Middle frontal gyrus (tissue), 1 donor: ENCODE measurements at regions not wholly inside any gene's neighbourhood (a gene's known extent, or its start where the extent isn't known, plus 50 kb on each side); places are given as distances from the start of the nearest gene placed in this dataset.

ENCODE experiments used
- DNase-seq: peaks from one replicate; pipeline ENCODE4 v3.0.0-alpha.2; 2015; ENCODE audit warnings: low spot score; ENCODE audit errors: extremely low spot score

DNA sequence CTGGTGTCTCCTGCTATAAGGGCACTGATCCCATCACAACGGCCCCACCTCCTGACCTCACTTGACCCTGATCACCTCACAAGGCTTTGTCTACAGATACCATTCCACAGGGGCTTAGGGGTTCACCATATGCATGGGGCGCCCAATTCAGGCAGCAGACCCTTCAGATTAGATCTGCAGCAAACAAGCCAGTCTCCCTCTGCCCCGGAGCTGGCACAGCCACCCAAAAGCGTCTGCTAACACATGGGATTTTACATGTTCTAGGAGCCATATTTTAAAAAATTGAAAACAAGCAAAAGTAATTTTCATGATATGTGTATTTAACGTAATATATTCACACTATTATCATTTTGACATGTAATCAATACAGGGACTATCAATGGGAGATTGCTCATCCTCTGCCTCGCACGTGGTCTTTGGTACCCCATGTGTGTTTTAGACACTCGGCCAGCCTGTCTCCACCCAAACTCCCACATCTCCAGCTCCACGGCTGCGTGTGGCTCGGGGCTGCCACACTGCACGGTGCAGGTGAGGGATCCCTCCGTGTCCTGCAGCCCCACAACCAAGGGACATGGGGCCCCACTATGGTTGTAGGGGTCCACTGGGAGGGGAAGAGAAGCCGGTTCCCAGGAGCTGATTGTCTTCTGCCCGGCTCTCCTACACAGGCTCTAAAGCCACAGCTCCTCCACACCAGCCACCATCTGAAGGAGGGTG lies 107.6 kb downstream of the RBFOX3 start:
- DNase-seq, result no peak

DNA sequence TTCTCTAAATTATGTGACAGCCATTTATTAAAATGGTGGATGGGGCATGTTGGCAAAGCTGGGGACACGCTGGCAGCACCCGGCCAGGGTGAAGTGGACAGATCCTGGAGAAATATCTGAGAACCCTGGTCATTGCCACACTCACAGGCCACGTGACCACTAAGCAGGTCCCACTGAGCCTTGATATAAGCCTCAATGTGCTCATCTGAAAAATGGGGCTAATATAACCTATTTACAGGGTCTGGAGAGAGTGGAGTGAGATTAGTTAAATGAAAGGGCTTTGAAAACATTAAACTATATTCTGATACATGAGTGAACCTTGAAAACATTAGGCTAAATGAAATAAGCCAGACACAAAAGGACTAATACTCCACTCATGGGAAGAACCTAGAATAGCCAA lies 108.9 kb downstream of the RBFOX3 start:
- no peak for DNase-seq

DNA sequence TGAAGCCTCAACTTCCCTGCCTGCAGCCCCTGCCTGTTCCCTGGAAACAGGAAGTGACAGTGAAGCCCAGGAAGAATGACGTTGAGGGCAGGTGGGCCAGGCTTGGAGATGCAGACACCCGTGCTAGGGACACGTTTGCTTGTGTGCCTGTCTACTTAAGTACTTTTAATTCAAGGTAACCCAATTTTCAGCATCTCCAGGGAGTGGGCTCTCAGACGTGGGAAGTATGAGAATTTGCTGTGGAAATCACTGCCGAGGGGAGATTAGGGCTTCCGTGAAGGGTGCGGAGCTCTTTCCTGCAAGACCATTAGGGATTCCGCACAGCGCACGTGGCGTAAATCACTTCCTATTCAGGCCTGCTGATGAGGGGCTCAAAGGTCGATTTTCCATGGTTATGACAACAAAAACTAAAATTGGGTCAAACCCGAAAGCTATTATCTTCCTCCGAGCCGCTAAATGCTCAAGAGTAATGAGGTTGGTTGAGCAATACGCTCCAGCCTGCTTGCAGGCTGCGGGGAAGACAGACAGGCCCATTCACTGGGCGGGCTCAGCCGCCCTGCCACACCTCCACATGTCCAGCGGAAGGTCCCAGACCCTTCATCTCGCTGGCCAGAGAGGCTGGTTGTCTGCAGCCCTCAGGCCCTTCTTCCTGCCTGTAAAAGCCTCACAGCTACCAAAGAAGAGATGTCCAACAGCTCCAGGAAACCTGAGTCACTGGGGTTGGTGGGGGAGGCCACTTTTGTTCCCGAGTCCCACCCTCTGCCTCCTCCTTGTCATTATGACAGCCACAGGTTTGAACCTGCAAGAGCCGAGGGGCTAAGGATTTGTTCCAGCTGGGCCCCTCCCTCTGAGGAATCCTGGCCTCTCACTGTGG lies 109.9 kb downstream of the RBFOX3 start:
- DNase-seq, result no peak

DNA sequence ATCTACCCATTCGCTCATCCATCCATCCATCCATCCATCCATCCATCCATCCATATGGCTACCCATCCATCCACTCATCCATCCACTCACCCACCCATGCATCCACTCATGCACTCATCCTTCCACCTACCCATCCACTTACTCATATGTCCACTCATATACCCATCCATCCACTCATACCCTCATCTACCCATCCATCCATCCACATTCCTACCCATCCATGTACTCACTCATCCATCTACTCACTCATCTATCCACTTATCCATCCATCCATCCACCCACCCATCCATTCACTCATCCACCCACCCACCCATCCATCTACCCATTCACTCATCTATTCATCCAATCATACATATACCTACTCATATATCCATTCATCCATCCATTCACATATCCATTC lies 112.0 kb downstream of the RBFOX3 start:
- DNase-seq, result no peak

DNA sequence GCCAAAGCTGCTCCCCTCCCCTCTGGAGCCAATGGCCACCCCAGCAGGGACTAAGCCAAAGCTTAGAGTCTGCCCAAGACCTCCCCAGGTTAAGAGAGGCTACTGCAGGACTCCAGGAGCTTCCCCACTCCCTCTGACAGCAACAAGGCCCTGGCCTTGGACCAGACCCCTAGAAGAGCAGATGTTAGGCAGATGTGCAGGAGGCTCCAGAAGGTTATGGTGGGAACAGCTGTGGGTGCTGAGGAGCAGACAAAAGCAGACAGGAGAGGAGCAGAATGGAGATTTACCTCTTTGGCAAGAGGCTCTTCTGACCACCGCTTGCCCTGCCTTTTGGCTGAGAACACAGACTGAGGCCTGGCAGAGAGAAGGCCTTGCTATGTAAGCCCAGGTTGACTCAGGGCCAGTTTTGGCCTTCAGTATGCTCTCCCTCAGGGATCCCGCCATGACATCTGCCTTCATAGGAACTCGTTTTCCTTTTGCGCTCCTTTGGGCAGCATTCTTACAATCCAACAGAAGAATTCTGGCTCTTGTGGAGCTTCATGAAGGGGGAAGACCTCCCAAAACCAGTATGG lies 113.0 kb downstream of the RBFOX3 start:
- DNase-seq, result no peak

DNA sequence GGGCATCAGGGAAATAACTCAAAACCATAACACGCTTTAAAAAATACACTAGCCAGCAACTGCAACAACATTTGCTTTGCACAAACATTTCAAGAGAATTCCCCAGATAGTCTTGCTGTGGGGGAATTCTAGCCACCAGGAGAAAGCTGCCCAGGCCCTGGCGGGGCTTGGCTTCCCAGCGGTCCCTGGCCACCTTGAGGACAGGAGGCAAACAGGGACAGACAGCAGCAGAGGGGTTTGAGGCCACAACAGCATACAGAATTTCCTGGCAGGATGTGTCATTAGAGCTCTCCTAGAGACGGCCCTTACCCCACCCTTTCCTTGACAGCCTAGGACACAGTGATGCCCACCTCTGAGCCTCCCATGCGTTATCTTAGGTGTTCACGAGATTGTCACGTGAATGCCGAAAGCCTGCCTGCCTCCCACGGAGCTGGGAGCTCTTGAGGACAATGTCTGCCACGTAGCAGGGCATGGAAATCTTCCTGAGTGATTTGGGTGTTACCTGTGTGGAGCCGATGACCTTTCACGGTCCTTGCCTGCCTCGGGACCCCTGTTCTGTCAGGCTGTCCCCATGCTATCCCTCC lies 114.3 kb downstream of the RBFOX3 start:
- DNase-seq, result no peak

DNA sequence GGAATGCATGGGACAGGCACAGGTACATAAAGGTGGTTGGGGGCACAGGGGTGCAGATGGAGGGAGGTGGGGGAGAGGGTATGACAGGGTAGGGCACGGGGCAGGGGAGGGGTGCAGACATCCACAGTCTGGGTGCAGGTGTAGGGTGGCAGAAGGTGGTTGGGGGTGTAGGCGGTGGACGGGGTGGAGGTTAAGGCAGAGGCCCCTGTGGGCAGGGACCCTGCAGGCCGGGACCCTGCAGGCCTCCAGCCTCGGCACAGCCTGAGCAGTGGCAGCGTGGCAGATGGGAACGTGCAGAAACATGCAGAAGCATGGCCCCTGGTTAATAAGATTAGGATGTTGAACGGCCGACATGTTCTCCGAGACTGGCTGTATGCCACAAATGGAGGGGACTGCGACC lies 115.2 kb downstream of the RBFOX3 start:
- no peak for DNase-seq

DNA sequence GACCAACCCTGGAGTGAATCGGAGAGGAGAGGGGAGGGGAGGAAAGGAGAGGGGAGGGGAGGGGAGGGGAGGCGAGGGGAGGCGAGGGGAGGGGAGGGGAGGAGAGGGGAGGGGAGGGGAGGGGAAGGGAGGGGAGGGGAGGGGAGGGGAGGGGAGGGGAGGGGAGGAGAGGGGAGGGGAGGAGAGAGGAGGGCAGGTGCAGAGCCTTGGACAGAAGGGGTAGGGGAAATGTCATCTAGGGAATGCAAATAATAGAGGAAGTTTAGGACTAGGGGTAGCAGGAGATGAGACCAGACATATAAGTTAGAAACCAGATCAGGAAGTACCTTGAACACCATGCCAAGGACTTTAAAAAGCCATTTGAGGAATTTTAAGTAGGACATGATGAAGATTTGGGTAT lies 119.8 kb downstream of the RBFOX3 start:
- DNase-seq, result no peak

DNA sequence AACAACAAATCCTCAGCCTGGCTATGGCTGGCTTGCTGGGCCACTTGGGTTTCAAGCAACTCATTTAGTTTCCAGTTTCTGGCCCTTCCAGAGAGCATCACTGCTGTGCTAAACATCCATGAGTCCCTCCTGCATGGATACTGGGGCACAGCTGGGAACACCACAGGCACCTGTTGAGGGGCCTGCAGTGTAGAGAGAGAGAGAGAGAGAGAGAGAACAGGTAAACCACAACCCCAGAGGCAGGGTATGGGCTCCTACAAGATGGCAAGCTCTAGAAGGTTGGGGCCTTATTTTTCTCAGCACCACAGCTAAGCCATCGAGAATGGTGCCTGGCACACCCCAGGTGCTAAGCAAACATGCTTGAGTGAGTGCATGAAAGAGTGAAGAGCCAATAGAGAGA lies 120.3 kb downstream of the RBFOX3 start:
- DNase-seq, result no peak

DNA sequence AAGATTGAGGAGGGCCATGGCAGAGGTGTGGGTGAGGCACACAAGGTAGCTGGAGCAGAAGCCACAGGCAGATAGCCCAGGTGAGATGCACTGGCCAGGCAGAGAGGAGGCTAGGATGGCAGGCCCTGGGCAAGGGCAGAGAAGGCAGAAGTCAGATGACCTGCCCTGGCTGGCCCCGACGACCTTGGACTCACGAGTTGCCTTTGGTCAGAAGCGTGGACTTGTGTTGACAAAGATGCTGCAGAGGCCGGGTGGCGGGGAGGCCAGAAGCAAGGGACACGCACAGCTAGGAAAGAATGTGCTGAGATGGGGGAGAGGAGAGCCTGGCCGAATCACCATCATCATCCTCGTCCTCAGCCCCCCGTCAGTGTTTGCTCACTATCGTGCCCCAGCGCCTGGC lies 123.7 kb downstream of the RBFOX3 start:
- DNase-seq, result no peak

DNA sequence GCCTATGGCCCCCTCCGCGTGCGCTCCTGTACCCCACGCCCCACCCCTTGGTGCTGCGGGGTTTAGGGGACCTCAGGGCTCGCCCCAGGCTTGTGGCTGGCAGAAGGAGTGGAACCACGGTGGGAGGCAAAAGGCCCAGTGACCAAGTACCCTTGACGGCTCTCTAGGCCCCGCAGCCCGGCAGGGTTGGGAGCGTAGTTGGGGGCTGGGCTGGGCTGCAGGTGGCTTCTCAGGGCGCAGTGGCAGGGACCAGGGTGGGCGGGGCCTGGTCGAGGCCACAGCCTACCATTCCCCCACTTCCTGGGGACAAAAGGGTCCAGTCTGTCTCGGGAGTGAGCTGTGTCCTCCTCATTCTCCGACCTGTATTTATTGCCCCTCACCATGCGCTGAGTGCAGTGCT lies 124.9 kb downstream of the RBFOX3 start:
- DNase-seq, result no peak

DNA sequence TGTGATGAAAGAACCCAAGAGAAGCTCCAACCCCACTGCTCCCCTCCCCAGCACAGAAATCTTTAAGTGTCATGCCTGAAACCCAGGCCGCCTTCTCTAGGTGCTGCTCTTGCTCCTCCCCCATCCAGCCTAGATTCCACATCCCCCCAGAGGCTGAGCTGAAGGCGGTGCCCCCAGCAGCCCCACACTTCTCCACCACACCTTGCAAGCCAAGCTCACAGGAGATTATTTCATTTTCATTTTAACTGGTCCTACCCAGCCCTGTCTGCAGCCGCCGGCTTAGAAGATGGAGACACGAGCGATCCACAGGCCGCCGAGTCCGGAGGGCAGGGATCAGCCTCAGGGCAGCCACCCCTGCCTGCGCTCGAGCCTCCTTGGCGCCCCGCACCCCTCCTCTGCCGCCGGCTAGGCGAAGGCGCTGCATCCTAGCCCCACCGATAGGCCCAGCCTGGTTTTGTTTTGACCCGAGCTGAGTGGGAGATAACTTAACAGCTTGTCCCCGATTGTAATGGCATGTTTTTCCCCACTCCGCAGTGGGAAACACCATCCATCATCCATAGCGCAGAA lies 125.3 kb downstream of the RBFOX3 start:
- no peak for DNase-seq

DNA sequence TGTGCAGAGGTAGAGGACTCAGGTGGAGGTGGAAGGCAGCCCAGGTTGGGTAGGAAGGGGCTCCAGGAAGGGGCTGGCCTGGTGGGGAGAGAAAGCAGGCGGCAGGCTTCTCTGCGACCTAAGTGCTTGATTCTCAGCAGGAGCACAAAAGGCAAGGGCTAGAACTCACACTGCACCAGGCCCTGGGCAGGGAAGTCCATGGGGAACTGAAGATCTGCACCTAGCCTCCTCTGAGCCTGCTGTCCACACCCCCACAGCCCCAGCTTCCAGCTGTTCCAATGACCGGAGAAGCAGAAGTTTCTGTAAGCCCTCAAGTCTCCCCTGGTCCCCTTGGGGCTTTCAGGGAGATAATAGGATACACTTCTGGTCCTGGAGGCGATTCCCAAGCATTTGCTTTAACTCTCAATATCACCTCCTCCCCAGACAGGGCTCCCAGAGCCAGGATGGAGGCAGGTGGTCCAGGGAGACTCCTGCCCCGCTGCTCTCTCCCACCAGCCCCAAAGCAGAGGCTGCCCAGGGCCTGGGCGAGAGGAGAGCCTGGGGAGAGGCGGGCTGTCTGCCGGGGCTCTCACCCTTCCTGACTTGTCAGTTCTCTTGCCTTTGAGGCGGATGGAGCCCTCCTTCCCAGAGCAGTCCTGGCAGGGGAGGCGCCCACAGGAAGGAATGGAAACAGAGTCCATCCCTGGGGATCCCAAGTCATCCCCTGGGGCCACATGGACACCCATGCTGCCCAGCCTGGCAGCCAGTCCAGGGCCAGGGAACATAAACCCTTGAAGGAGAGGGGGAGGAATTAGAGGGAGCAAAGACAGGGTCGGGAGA lies 126.0 kb downstream of the RBFOX3 start:
- no peak for DNase-seq

DNA sequence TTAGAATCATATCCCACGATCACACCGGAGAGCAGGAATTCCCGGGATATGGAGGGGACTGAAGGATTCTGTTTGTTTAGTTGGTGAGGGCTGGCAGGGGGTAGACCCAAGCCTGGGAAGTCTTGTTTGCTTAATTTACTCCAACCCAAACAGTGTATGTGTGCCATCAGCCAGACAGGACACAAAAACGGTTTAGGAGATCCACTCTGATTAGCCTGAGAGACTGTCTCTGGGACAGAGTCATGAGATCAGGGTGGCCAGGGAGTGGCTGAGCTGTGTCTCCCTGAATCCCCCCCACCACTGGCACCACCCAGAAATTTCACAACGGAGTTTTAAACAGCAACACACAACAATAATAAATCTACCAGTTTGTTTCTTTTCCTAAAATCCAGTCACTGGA lies 127.0 kb downstream of the RBFOX3 start:
- no peak for DNase-seq

DNA sequence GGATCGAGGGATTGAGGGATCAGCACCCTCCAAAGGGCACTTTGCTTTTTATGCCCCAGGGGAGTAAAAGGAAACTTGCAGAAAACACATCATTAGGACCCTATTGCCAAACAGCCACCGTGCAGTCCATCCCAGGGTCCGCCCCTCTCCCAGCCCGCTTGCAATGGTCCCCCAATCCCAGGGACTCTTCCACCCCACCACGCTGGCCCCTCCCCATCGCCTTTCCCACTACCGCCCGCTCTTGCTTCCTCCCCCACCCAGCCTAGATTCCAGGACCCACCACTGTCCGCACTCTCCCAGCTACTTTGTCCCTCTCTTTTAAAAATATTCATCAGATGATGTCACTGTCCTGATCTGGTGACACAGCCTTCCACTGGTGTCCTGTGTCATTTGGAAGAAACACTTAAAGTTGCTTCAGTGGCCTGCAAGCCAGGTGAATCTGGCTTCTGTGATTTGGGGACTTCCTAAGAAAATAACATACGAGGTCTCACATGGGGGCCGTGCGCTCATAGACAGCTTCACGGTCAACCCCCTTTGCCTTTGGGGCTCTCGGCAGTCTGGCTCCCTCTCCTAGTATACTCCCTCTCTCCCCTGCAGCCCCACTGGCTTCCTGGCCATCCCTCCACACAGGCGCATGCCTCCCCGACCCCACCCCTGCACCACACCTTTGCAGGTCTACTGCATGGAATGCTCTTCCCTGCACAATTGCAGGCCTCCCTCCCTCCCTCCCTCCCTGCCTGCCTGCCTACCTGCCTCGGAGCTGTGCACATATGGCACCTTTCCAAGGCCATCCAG lies 127.9 kb downstream of the RBFOX3 start:
- no peak for DNase-seq

DNA sequence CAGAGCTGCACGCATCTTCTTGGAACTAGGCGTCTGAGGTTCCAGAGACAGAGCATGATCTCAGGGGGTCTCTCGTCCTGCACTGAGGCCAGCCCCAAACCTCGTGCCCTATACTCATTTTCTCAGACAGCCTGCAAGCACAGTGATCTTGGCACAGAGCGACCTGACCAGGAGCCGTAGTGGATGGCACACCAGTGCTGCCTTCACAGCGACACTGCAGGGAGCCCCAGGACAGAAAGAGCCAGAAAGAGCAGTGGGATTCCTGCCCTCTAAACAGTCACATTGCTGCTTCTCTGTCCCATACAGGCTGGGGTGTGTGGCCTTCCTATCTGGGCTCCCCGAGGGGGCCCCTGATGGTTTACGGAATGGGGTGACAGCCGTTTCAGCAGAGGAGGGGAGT lies 131.0 kb downstream of the RBFOX3 start:
- no peak for DNase-seq

DNA sequence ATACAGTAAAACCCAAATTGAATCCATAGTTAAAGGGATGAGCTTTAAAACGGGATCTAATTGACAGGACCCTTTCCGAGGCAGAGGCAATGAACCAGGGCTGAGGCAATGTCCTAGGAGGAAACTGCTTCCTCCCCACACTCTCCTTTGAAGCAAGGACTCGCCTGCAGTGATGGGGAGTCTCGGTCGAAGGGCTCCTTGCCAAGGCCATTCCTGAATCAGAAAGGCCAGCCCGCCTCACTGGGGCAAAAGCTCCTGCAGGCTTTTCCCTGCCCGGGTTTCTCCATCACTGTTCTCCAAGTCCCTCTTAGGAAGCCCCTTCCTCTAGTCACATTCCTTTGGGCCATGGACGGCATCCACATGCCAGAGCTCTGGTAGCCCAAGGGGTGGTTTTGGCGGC lies 132.0 kb downstream of the RBFOX3 start:
- no peak for DNase-seq

DNA sequence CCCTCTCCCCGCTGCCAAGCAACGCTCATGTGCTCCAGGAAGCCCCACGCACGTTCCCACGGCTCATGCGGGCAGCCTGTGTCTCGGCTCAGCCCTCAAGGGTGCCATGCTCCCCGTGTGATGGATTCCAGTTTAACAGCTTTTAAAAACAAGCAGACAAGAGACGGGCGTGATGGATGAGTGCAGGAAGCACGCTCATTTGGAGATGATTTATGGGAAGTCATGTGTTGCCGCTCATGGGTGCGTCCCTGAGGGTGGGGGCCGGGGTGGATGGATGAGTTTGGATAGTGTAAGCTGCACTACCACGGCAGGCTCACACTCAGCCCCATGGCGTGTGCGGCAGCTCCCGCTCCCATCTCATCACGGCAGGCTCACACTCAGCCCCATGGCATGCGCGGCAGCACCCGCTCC lies 132.8 kb downstream of the RBFOX3 start:
- DNase-seq, result no peak

DNA sequence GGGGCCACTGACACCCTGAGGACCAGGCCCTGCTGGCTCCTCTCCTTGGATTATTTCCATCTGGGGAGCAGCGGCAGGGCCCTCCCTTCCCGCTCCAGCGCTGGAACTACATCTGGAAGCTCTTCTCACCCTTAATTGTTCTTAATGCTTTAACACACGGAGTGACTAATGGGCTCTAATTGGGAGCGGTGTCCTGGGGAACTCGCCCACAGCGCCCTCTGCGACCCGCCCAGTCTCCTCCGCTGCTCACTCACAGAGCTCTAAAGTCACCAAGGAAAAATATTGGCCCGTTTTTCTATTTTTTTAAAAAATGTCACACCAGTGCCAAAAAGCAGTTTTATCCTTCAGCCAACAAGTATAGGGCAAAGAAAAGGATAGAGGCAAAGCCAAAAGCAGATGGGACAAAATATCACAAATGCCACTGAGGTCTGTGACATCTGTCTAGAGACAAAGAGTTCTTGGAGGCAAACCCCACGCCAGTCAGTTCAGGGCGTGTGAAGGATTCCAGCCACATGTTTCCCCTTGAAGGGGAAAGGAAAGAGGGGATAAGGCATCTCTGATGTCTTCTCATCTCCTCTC lies 134.7 kb downstream of the RBFOX3 start:
- DNase-seq, result no peak
